ENCODE measurements at regions not wholly inside any gene's neighbourhood (a gene's known extent, or its start where the extent isn't known, plus 50 kb on each side); places are given as distances from the start of the nearest gene placed in this dataset.

- TF ChIP-seq CTCF (IDR thresholded peaks at IDR 0.05): no peak
- TF ChIP-seq POLR2A (IDR thresholded peaks at IDR 0.05): no peak
- no peak for TF ChIP-seq POLR2AphosphoS5 (IDR thresholded peaks at IDR 0.05; ENCODE audit: insufficient read depth in 1 of 2, low read depth in 1 of 2)
Measured at GRCh38 chr6:45772886-45773495, 242.7 kb downstream of the CLIC5 start.

All from vagina (tissue), 2 donors.